ENCODE measurements at regions not wholly inside any gene's neighbourhood (a gene's known extent, or its start where the extent isn't known, plus 50 kb on each side); places are given as distances from the start of the nearest gene placed in this dataset.

- TF ChIP-seq CTCF (IDR thresholded peaks at IDR 0.05) = no peak
- H3K36me3 Mint-ChIP-seq (ENCODE audit: low read depth) = no peaks in the 10 kb centered on the region
- no peak for DNase-seq (ENCODE audit: low spot score)
- H3K27ac Mint-ChIP-seq (ENCODE audit: unreplicated experiment) = no peak overlapping the region
- no peaks in the 10 kb centered on the region for H3K4me1 Mint-ChIP-seq (ENCODE audit: low read depth)
- peaks cover 4% of the 10 kb centered on the region for H3K9me3 Mint-ChIP-seq (ENCODE audit: low read depth)
- no peaks in the 10 kb centered on the region for H3K27me3 Mint-ChIP-seq (ENCODE audit: low read depth)
- no peak overlapping the region for H3K4me3 Mint-ChIP-seq (ENCODE audit: unreplicated experiment)
These were observed 662.8 kb downstream of the OLFM4 start for GRCh38 chr13:53691417-53691816.

- H3K4me3 Mint-ChIP-seq (ENCODE audit: unreplicated experiment) = no peak overlapping the region
- TF ChIP-seq CTCF (IDR thresholded peaks at IDR 0.05) = no peak
- peaks cover 19% of the 10 kb centered on the region for H3K9me3 Mint-ChIP-seq (ENCODE audit: low read depth)
- no peaks in the 10 kb centered on the region for H3K36me3 Mint-ChIP-seq (ENCODE audit: low read depth)
- H3K27ac Mint-ChIP-seq (ENCODE audit: unreplicated experiment) = no peak overlapping the region
- H3K27me3 Mint-ChIP-seq (ENCODE audit: low read depth) = no peaks in the 10 kb centered on the region
- no peak for DNase-seq (ENCODE audit: low spot score)
- H3K4me1 Mint-ChIP-seq (ENCODE audit: low read depth) = no peaks in the 10 kb centered on the region
These were observed 666.4 kb downstream of the OLFM4 start for GRCh38 chr13:53694814-53695532.

- Mint-ChIP-seq H3K4me1 (ENCODE audit: low read depth) (no peaks in the 10 kb centered on the region), H3K36me3 (ENCODE audit: low read depth) (no peaks in the 10 kb centered on the region), H3K27ac (ENCODE audit: unreplicated experiment) (no peak overlapping the region), H3K27me3 (ENCODE audit: low read depth) (peaks cover 2% of the 10 kb centered on the region), H3K4me3 (ENCODE audit: unreplicated experiment) (no peak overlapping the region), H3K9me3 (ENCODE audit: low read depth) (peaks cover 8% of the 10 kb centered on the region)
- TF ChIP-seq CTCF (IDR thresholded peaks at IDR 0.05) = no peak
- no peak for DNase-seq (ENCODE audit: low spot score)
These were observed 674.9 kb downstream of the OLFM4 start for GRCh38 chr13:53703371-53704080.

GRCh38 chr13:53719281-53719680 is 690.7 kb downstream of the OLFM4 start:
- peaks cover 28% of the 10 kb centered on the region for H3K9me3 Mint-ChIP-seq (ENCODE audit: low read depth)
- no peak overlapping the region for H3K4me3 Mint-ChIP-seq (ENCODE audit: unreplicated experiment)
- no peak for DNase-seq (ENCODE audit: low spot score)
- no peak overlapping the region for H3K27ac Mint-ChIP-seq (ENCODE audit: unreplicated experiment)
- no peaks in the 10 kb centered on the region for H3K27me3 Mint-ChIP-seq (ENCODE audit: low read depth)
- H3K36me3 Mint-ChIP-seq (ENCODE audit: low read depth) = peaks cover 2% of the 10 kb centered on the region
- TF ChIP-seq CTCF (IDR thresholded peaks at IDR 0.05) = no peak
- no peaks in the 10 kb centered on the region for H3K4me1 Mint-ChIP-seq (ENCODE audit: low read depth)

- DNase-seq (ENCODE audit: low spot score) = no peak
- Mint-ChIP-seq H3K27me3 (ENCODE audit: low read depth) (no peaks in the 10 kb centered on the region), H3K27ac (ENCODE audit: unreplicated experiment) (no peak overlapping the region), H3K9me3 (ENCODE audit: low read depth) (no peaks in the 10 kb centered on the region), H3K36me3 (ENCODE audit: low read depth) (no peaks in the 10 kb centered on the region), H3K4me3 (ENCODE audit: unreplicated experiment) (no peak overlapping the region), H3K4me1 (ENCODE audit: low read depth) (no peaks in the 10 kb centered on the region)
- TF ChIP-seq CTCF (IDR thresholded peaks at IDR 0.05) = no peak
These were observed 704.1 kb downstream of the OLFM4 start for GRCh38 chr13:53732664-53733063.

Data from chondrocyte (in vitro differentiated cells).